H1 (cell line): ENCODE measurements at regions not wholly inside any gene's neighbourhood (a gene's known extent, or its start where the extent isn't known, plus 50 kb on each side); places are given as distances from the start of the nearest gene placed in this dataset.

Source experiments
- CHD7 ChIP-seq: fragments of 300-600 bp; sonication (generic); IDR thresholded peaks from 2 replicates; pipeline ENCODE4 v1.7.1; 2012; ENCODE audit warnings: low read length, moderate library complexity, mild to moderate bottlenecking, inconsistent platforms; ENCODE audit not compliant: insufficient replicate concordance
- E2F6 ChIP-seq: IDR thresholded peaks from 2 replicates; pipeline ENCODE4 v1.6.1; 2012; ENCODE audit warnings: inconsistent platforms
- JUND ChIP-seq: IDR thresholded peaks from 2 replicates; pipeline ENCODE4 v1.6.1; 2011; ENCODE audit warnings: mild to moderate bottlenecking, improper control_type of control experiment, low read length
- SRF ChIP-seq: IDR thresholded peaks from 2 replicates; pipeline ENCODE4 v1.6.1; 2011; ENCODE audit warnings: mild to moderate bottlenecking, low read depth, low read length, moderate library complexity

- TF ChIP-seq CHD7, result no peak
- TF ChIP-seq JUND, result no peak
- no peak for TF ChIP-seq E2F6
- TF ChIP-seq SRF, result no peak
Observed at GRCh38 chr3:31035681-31036080, 141.2 kb upstream of the GADL1 start (continued).
